ENCODE measurements at regions not wholly inside any gene's neighbourhood (a gene's known extent, or its start where the extent isn't known, plus 50 kb on each side); places are given as distances from the start of the nearest gene placed in this dataset.

- no peak for TF ChIP-seq CEBPB (IDR thresholded peaks at IDR 0.05)
- TF ChIP-seq USF1 (IDR thresholded peaks at IDR 0.05), result no peak
- no peak for TF ChIP-seq FOXM1 (IDR thresholded peaks at IDR 0.05; ENCODE audit: borderline replicate concordance, low read depth)
- no peak for TF ChIP-seq MAX (IDR thresholded peaks at IDR 0.05)
- no peak for TF ChIP-seq NFIC (IDR thresholded peaks at IDR 0.05)
- no peak for TF ChIP-seq CREB1 (IDR thresholded peaks at IDR 0.05; ENCODE audit: low read depth)
- no peak for TF ChIP-seq REST (IDR thresholded peaks at IDR 0.05; ENCODE audit: low read depth)
- no peak for TF ChIP-seq TCF12 (IDR thresholded peaks at IDR 0.05; ENCODE audit: low read depth)
- no peak for TF ChIP-seq TEAD4 (IDR thresholded peaks at IDR 0.05)
- TF ChIP-seq EP300 (IDR thresholded peaks at IDR 0.05; ENCODE audit: borderline replicate concordance), result no peak
- TF ChIP-seq TAF1 (IDR thresholded peaks at IDR 0.05; ENCODE audit: low read depth), result no peak
Observed at GRCh38 chr15:46300716-46301115, 665.9 kb downstream of the SQOR start.

- TF ChIP-seq TEAD4 (IDR thresholded peaks at IDR 0.05), result no peak
- TF ChIP-seq TAF1 (IDR thresholded peaks at IDR 0.05; ENCODE audit: low read depth), result no peak
- no peak for TF ChIP-seq FOXM1 (IDR thresholded peaks at IDR 0.05; ENCODE audit: borderline replicate concordance, low read depth)
- TF ChIP-seq EGR1 (IDR thresholded peaks at IDR 0.05), result no peak
- no peak for TF ChIP-seq NFIC (IDR thresholded peaks at IDR 0.05)
- TF ChIP-seq YY1 (IDR thresholded peaks at IDR 0.05; ENCODE audit: low read depth), result no peak
- no peak for TF ChIP-seq EP300 (IDR thresholded peaks at IDR 0.05; ENCODE audit: borderline replicate concordance)
- TF ChIP-seq TCF12 (IDR thresholded peaks at IDR 0.05; ENCODE audit: low read depth), result no peak
Observed at GRCh38 chr15:46301291-46301690, 666.5 kb downstream of the SQOR start.

GRCh38 chr15:46301826-46302225 lies 667.0 kb downstream of the SQOR start:
- TF ChIP-seq TAF1 (IDR thresholded peaks at IDR 0.05; ENCODE audit: low read depth), result no peak
- TF ChIP-seq CREB1 (IDR thresholded peaks at IDR 0.05; ENCODE audit: low read depth), result no peak
- no peak for TF ChIP-seq USF1 (IDR thresholded peaks at IDR 0.05)
- TF ChIP-seq NFIC (IDR thresholded peaks at IDR 0.05), result no peak
- no peak for TF ChIP-seq FOXM1 (IDR thresholded peaks at IDR 0.05; ENCODE audit: borderline replicate concordance, low read depth)
- TF ChIP-seq CEBPB (IDR thresholded peaks at IDR 0.05), result no peak
- no peak for TF ChIP-seq TCF12 (IDR thresholded peaks at IDR 0.05; ENCODE audit: low read depth)
- no peak for TF ChIP-seq RAD21 (IDR thresholded peaks at IDR 0.05; ENCODE audit: low read depth)
- TF ChIP-seq REST (IDR thresholded peaks at IDR 0.05; ENCODE audit: low read depth), result no peak
- TF ChIP-seq YY1 (IDR thresholded peaks at IDR 0.05; ENCODE audit: low read depth), result no peak
- no peak for TF ChIP-seq TEAD4 (IDR thresholded peaks at IDR 0.05)

GRCh38 chr15:46304321-46304720 lies 669.5 kb downstream of the SQOR start:
- TF ChIP-seq REST (IDR thresholded peaks at IDR 0.05; ENCODE audit: low read depth) (no peak), ZBTB7A (IDR thresholded peaks at IDR 0.05; ENCODE audit: low read depth) (no peak), CREB1 (IDR thresholded peaks at IDR 0.05; ENCODE audit: low read depth) (no peak), TEAD4 (IDR thresholded peaks at IDR 0.05) (no peak), NFIC (IDR thresholded peaks at IDR 0.05) (no peak), TAF1 (IDR thresholded peaks at IDR 0.05; ENCODE audit: low read depth) (no peak), TCF12 (IDR thresholded peaks at IDR 0.05; ENCODE audit: low read depth) (no peak), USF1 (IDR thresholded peaks at IDR 0.05) (no peak), EGR1 (IDR thresholded peaks at IDR 0.05) (no peak), MAX (IDR thresholded peaks at IDR 0.05) (no peak), FOXM1 (IDR thresholded peaks at IDR 0.05; ENCODE audit: borderline replicate concordance, low read depth) (no peak), CEBPB (IDR thresholded peaks at IDR 0.05) (no peak)
